Epithelial cell of esophagus (primary cell): ENCODE measurements at regions not wholly inside any gene's neighbourhood (a gene's known extent, or its start where the extent isn't known, plus 50 kb on each side); places are given as distances from the start of the nearest gene placed in this dataset.

Source experiments
- DNase-seq: peaks from one replicate; pipeline ENCODE4 v3.0.0; 2010; ENCODE audit warnings: low read depth
- H3K4me3 ChIP-seq: 2 replicates; pipeline ENCODE4 v1.5.1; 2011; ENCODE audit warnings: mild to moderate bottlenecking, low read length, control low read depth
- CTCF ChIP-seq: IDR thresholded peaks from 2 replicates; pipeline ENCODE4 v1.5.1; 2011; ENCODE audit warnings: low read depth, mild to moderate bottlenecking, low read length, control low read depth, inconsistent platforms; ENCODE audit not compliant: insufficient read depth; ENCODE audit errors: missing control alignments

GRCh38 chr2:83386549-83386948 is 1072.5 kb downstream of the SUCLG1 start:
- no peak overlapping the region for H3K4me3 ChIP-seq
- DNase-seq: no peak
- TF ChIP-seq CTCF: no peak

- no peak for TF ChIP-seq CTCF
- DNase-seq: no peak
- H3K4me3 ChIP-seq: no peak overlapping the region
Observed at GRCh38 chr2:83378921-83379320, 1080.2 kb downstream of the SUCLG1 start.

GRCh38 chr2:83376731-83377130 is 1082.3 kb downstream of the SUCLG1 start:
- no peak for DNase-seq
- no peak for TF ChIP-seq CTCF
- H3K4me3 ChIP-seq: no peak overlapping the region

GRCh38 chr2:83370419-83370762 is 1088.7 kb downstream of the SUCLG1 start:
- DNase-seq: no peak
- H3K4me3 ChIP-seq: no peak overlapping the region
- TF ChIP-seq CTCF: no peak

GRCh38 chr2:83369601-83370418 is 1089.3 kb downstream of the SUCLG1 start:
- no peak overlapping the region for H3K4me3 ChIP-seq
- DNase-seq: no peak
- TF ChIP-seq CTCF: no peak

GRCh38 chr2:83368916-83369315 is 1090.2 kb downstream of the SUCLG1 start:
- TF ChIP-seq CTCF: no peak
- no peak overlapping the region for H3K4me3 ChIP-seq
- no peak for DNase-seq

- TF ChIP-seq CTCF: no peak
- DNase-seq: no peak
- H3K4me3 ChIP-seq: no peak overlapping the region
Observed at GRCh38 chr2:83368461-83368860, 1090.6 kb downstream of the SUCLG1 start.
